ENCODE measurements at regions not wholly inside any gene's neighbourhood (a gene's known extent, or its start where the extent isn't known, plus 50 kb on each side); places are given as distances from the start of the nearest gene placed in this dataset.

DNA sequence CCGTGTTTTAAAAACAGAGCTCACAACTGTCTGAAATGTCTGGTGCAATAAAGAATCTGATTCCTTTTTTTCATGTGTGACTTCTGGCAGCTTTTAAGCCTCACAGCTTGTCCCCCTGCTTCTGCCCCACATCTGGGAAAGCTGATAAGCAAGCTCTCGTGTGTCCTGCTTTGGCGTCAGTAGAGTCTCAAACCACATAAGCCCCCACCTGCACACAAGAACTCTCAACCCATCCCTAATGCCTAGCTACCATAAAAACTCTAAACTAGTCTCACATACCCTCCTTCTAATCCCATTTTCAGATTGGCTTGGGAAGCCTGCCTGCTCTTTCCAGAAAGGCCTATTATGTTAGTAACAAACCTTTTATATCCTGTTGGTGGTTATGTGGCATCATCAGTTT, 94.6 kb upstream of the DAB1 start:
- Histone ChIP-seq H4K20me1 (ENCODE audit: insufficient read depth, low read length) (no peaks in the 10 kb centered on the region), H2AFZ (ENCODE audit: low read depth, low read length) (no peak overlapping the region), H3K36me3 (ENCODE audit: insufficient read depth, low read length) (no peaks in the 10 kb centered on the region), H3K9ac (ENCODE audit: low read length) (no peak overlapping the region), H3K4me3 (ENCODE audit: insufficient read depth, low read depth, low read length) (no peak overlapping the region), H3K4me2 (ENCODE audit: low read length) (no peak overlapping the region), H3K9me3 (ENCODE audit: insufficient read depth, low read depth, low read length) (no peaks in the 10 kb centered on the region), H3K27me3 (ENCODE audit: insufficient read depth, low read length) (no peaks in the 10 kb centered on the region), H3K27ac (ENCODE audit: low read depth, low read length) (no peak overlapping the region), H3K79me2 (ENCODE audit: insufficient read depth, low read length) (no peaks in the 10 kb centered on the region), H3K4me1 (ENCODE audit: insufficient read depth, low read length) (no peaks in the 10 kb centered on the region)
- TF ChIP-seq, protein P1, sequence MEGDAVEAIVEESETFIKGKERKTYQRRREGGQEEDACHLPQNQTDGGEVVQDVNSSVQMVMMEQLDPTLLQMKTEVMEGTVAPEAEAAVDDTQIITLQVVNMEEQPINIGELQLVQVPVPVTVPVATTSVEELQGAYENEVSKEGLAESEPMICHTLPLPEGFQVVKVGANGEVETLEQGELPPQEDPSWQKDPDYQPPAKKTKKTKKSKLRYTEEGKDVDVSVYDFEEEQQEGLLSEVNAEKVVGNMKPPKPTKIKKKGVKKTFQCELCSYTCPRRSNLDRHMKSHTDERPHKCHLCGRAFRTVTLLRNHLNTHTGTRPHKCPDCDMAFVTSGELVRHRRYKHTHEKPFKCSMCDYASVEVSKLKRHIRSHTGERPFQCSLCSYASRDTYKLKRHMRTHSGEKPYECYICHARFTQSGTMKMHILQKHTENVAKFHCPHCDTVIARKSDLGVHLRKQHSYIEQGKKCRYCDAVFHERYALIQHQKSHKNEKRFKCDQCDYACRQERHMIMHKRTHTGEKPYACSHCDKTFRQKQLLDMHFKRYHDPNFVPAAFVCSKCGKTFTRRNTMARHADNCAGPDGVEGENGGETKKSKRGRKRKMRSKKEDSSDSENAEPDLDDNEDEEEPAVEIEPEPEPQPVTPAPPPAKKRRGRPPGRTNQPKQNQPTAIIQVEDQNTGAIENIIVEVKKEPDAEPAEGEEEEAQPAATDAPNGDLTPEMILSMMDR (IDR thresholded peaks at IDR 0.05; ENCODE audit: insufficient read depth, low read depth, low read length): no peak
- no peak for TF ChIP-seq EZH2 (IDR thresholded peaks at IDR 0.05; ENCODE audit: insufficient read depth, low read length)
- Mint-ChIP-seq H3K4me1 (ENCODE audit: low read depth, unreplicated experiment) (no peaks in the 10 kb centered on the region), H3K9me3 (ENCODE audit: unreplicated experiment) (no peaks in the 10 kb centered on the region), H3K36me3 (ENCODE audit: low read depth, unreplicated experiment) (no peaks in the 10 kb centered on the region), H3K4me3 (ENCODE audit: unreplicated experiment) (no peak overlapping the region), H3K27ac (ENCODE audit: unreplicated experiment) (no peak overlapping the region), H3K27me3 (ENCODE audit: low read depth, unreplicated experiment) (peaks cover 4% of the 10 kb centered on the region)
- no peak for FAIRE-seq
- no peak for DNase-seq (ENCODE audit: low read depth)

GRCh38 chr1:57517587-57518374, 93.9 kb upstream of the DAB1 start:
- no peak for DNase-seq (ENCODE audit: low read depth)
- H3K9ac ChIP-seq (ENCODE audit: low read length): no peak overlapping the region
- H3K36me3 Mint-ChIP-seq (ENCODE audit: low read depth, unreplicated experiment): no peaks in the 10 kb centered on the region
- H3K27ac ChIP-seq (ENCODE audit: low read depth, low read length): no peak overlapping the region
- H3K4me3 Mint-ChIP-seq (ENCODE audit: unreplicated experiment): no peak overlapping the region
- no peaks in the 10 kb centered on the region for H3K9me3 ChIP-seq (ENCODE audit: insufficient read depth, low read depth, low read length)
- H3K27me3 ChIP-seq (ENCODE audit: insufficient read depth, low read length): no peaks in the 10 kb centered on the region
- H3K4me1 ChIP-seq (ENCODE audit: insufficient read depth, low read length): no peaks in the 10 kb centered on the region
- H3K9me3 Mint-ChIP-seq (ENCODE audit: unreplicated experiment): no peaks in the 10 kb centered on the region
- no peak overlapping the region for H3K27ac Mint-ChIP-seq (ENCODE audit: unreplicated experiment)
- H3K79me2 ChIP-seq (ENCODE audit: insufficient read depth, low read length): no peaks in the 10 kb centered on the region
- no peak overlapping the region for H3K4me3 ChIP-seq (ENCODE audit: insufficient read depth, low read depth, low read length)
- no peaks in the 10 kb centered on the region for H4K20me1 ChIP-seq (ENCODE audit: insufficient read depth, low read length)
- H2AFZ ChIP-seq (ENCODE audit: low read depth, low read length): no peak overlapping the region
- H3K36me3 ChIP-seq (ENCODE audit: insufficient read depth, low read length): no peaks in the 10 kb centered on the region
- peaks cover 6% of the 10 kb centered on the region for H3K27me3 Mint-ChIP-seq (ENCODE audit: low read depth, unreplicated experiment)
- TF ChIP-seq, protein P1 (IDR thresholded peaks at IDR 0.05; ENCODE audit: insufficient read depth, low read depth, low read length): no peak
- TF ChIP-seq EZH2 (IDR thresholded peaks at IDR 0.05; ENCODE audit: insufficient read depth, low read length): no peak
- no peak overlapping the region for H3K4me2 ChIP-seq (ENCODE audit: low read length)
- no peaks in the 10 kb centered on the region for H3K4me1 Mint-ChIP-seq (ENCODE audit: low read depth, unreplicated experiment)
- no peak for FAIRE-seq

GRCh38 chr1:57512386-57512785, 88.5 kb upstream of the DAB1 start:
- Mint-ChIP-seq H3K27me3 (ENCODE audit: low read depth, unreplicated experiment) (peaks cover 3% of the 10 kb centered on the region), H3K27ac (ENCODE audit: unreplicated experiment) (no peak overlapping the region), H3K36me3 (ENCODE audit: low read depth, unreplicated experiment) (no peaks in the 10 kb centered on the region), H3K4me3 (ENCODE audit: unreplicated experiment) (no peak overlapping the region), H3K4me1 (ENCODE audit: low read depth, unreplicated experiment) (no peaks in the 10 kb centered on the region), H3K9me3 (ENCODE audit: unreplicated experiment) (no peaks in the 10 kb centered on the region)
- TF ChIP-seq EZH2 (IDR thresholded peaks at IDR 0.05; ENCODE audit: insufficient read depth, low read length): no peak
- TF ChIP-seq, protein P1 (IDR thresholded peaks at IDR 0.05; ENCODE audit: insufficient read depth, low read depth, low read length): no peak
- DNase-seq (ENCODE audit: low read depth) (no peak), FAIRE-seq (no peak)
- H3K4me1 ChIP-seq (ENCODE audit: insufficient read depth, low read length): no peaks in the 10 kb centered on the region
- H3K9ac ChIP-seq (ENCODE audit: low read length): no peak overlapping the region
- no peak overlapping the region for H3K4me2 ChIP-seq (ENCODE audit: low read length)
- H3K27ac ChIP-seq (ENCODE audit: low read depth, low read length): no peak overlapping the region
- H3K9me3 ChIP-seq (ENCODE audit: insufficient read depth, low read depth, low read length): no peaks in the 10 kb centered on the region
- no peaks in the 10 kb centered on the region for H3K27me3 ChIP-seq (ENCODE audit: insufficient read depth, low read length)
- H3K36me3 ChIP-seq (ENCODE audit: insufficient read depth, low read length): no peaks in the 10 kb centered on the region
- no peaks in the 10 kb centered on the region for H4K20me1 ChIP-seq (ENCODE audit: insufficient read depth, low read length)
- H3K79me2 ChIP-seq (ENCODE audit: insufficient read depth, low read length): no peaks in the 10 kb centered on the region
- no peak overlapping the region for H3K4me3 ChIP-seq (ENCODE audit: insufficient read depth, low read depth, low read length)
- no peak overlapping the region for H2AFZ ChIP-seq (ENCODE audit: low read depth, low read length)

All from astrocyte (in vitro differentiated cells and primary cell).